22Rv1 (cell line): ENCODE measurements at regions not wholly inside any gene's neighbourhood (a gene's known extent, or its start where the extent isn't known, plus 50 kb on each side); places are given as distances from the start of the nearest gene placed in this dataset.

Experiments used
- CTCF ChIP-seq: fragments of 450-650 bp; IDR thresholded peaks from 2 replicates; pipeline ENCODE4 v1.5.1; 2017; ENCODE audit warnings: mild to moderate bottlenecking
- ZFX ChIP-seq: fragments of 450-650 bp; IDR thresholded peaks from 2 replicates; pipeline ENCODE4 v1.6.1; 2017; ENCODE audit warnings: antibody characterized with exemption, borderline replicate concordance

- no peak for TF ChIP-seq CTCF
- no peak for TF ChIP-seq ZFX
Measured at GRCh38 chr2:183671233-183671632, 547.0 kb downstream of the NUP35 start.
